ENCODE measurements at regions not wholly inside any gene's neighbourhood (a gene's known extent, or its start where the extent isn't known, plus 50 kb on each side); places are given as distances from the start of the nearest gene placed in this dataset.

- Histone ChIP-seq H3K4me2 (replicated peaks; ENCODE audit: low read depth, low read length, poor library complexity, severe bottlenecking) (no peak overlapping the region), H2AFZ (ENCODE audit: insufficient read depth, low read depth, low read length, poor library complexity, severe bottlenecking) (no peak overlapping the region), H4K20me1 (ENCODE audit: control insufficient read depth, insufficient read depth, low read length, poor library complexity, severe bottlenecking) (no peaks in the 10 kb centered on the region), H3K27ac (ENCODE audit: low read length in 2 of 2) (no peak overlapping the region), H3K79me2 (ENCODE audit: control insufficient read depth, insufficient read depth, low read length) (no peaks in the 10 kb centered on the region), H3K27me3 (replicated peaks in 1 of 4; ENCODE audit: control extremely low read depth in 1 of 4, control insufficient read depth in 3 of 4, insufficient read depth in 4 of 4, low read length in 3 of 4) (no peaks in the 10 kb centered on the region), H3K4me1 (ENCODE audit: control insufficient read depth in 2 of 2, insufficient read depth in 2 of 2, low read length in 2 of 2) (no peaks in the 10 kb centered on the region), H3K36me3 (replicated peaks in 1 of 2; ENCODE audit: control extremely low read depth in 1 of 2, control insufficient read depth in 1 of 2, extremely low read depth in 1 of 2, insufficient read depth in 2 of 2, low read length in 1 of 2) (no peaks in the 10 kb centered on the region), H3K4me3 (ENCODE audit: control extremely low read depth in 1 of 5, extremely low read depth in 1 of 5, insufficient read depth in 1 of 5, low read depth in 2 of 5, low read length in 4 of 5) (no peak overlapping the region), H3K9ac (ENCODE audit: low read length) (no peak overlapping the region), H3K9me3 (ENCODE audit: control extremely low read depth in 1 of 3, control insufficient read depth in 2 of 3, insufficient read depth in 1 of 3, low read length in 2 of 3) (no peaks in the 10 kb centered on the region)
- H3K4me3 Mint-ChIP-seq: no peak overlapping the region
- ATAC-seq (ENCODE audit: low read depth): no peak
- no peak overlapping the region for H3K27ac Mint-ChIP-seq
- TF ChIP-seq EZH2 (IDR thresholded peaks at IDR 0.05; ENCODE audit: borderline replicate concordance, insufficient read depth, low read depth, low read length, poor library complexity, severe bottlenecking) (no peak), CTCF (IDR thresholded peaks at IDR 0.05) (no peak)
- peaks cover 14% of the 10 kb centered on the region for H3K27me3 Mint-ChIP-seq
- CTCF ChIA-PET: no interaction called here
- intact Hi-C loops (cut with micrococcal nuclease): no loop called here
- POLR2A ChIA-PET: no interaction called here
- H3K9me3 Mint-ChIP-seq (ENCODE audit: insufficient read depth): no peaks in the 10 kb centered on the region
- no CpG with 5 or more reads among the region's 2 CpGs for WGBS (ENCODE audit: insufficient coverage)
- DNase-seq: no peak
- H3K4me1 Mint-ChIP-seq: no peaks in the 10 kb centered on the region
Measured at GRCh38 chr2:18357537-18357936, 202.9 kb downstream of the RDH14 start.

GRCh38 chr2:18356676-18357075 is 203.8 kb downstream of the RDH14 start:
- DNase-seq (no peak), ATAC-seq (ENCODE audit: low read depth) (no peak)
- H3K27ac Mint-ChIP-seq: no peak overlapping the region
- no peaks in the 10 kb centered on the region for H3K9me3 Mint-ChIP-seq (ENCODE audit: insufficient read depth)
- intact Hi-C loops (cut with micrococcal nuclease): no loop called here
- H3K4me2 ChIP-seq (replicated peaks; ENCODE audit: low read depth, low read length, poor library complexity, severe bottlenecking): no peak overlapping the region
- H3K27me3 Mint-ChIP-seq: peaks cover 10% of the 10 kb centered on the region
- no peaks in the 10 kb centered on the region for H3K27me3 ChIP-seq (replicated peaks in 1 of 4; ENCODE audit: control extremely low read depth in 1 of 4, control insufficient read depth in 3 of 4, insufficient read depth in 4 of 4, low read length in 3 of 4)
- no peaks in the 10 kb centered on the region for H3K36me3 ChIP-seq (replicated peaks in 1 of 2; ENCODE audit: control extremely low read depth in 1 of 2, control insufficient read depth in 1 of 2, extremely low read depth in 1 of 2, insufficient read depth in 2 of 2, low read length in 1 of 2)
- WGBS (ENCODE audit: insufficient coverage): 100% methylated on average over 1 of the region's 2 CpGs
- no peaks in the 10 kb centered on the region for H3K4me1 Mint-ChIP-seq
- no peak overlapping the region for H3K4me3 ChIP-seq (ENCODE audit: control extremely low read depth in 1 of 5, extremely low read depth in 1 of 5, insufficient read depth in 1 of 5, low read depth in 2 of 5, low read length in 4 of 5)
- H3K9ac ChIP-seq (ENCODE audit: low read length): no peak overlapping the region
- no peaks in the 10 kb centered on the region for H3K9me3 ChIP-seq (ENCODE audit: control extremely low read depth in 1 of 3, control insufficient read depth in 2 of 3, insufficient read depth in 1 of 3, low read length in 2 of 3)
- no peak overlapping the region for H2AFZ ChIP-seq (ENCODE audit: insufficient read depth, low read depth, low read length, poor library complexity, severe bottlenecking)
- no peak overlapping the region for H3K27ac ChIP-seq (ENCODE audit: low read length in 2 of 2)
- no peak for TF ChIP-seq EZH2 (IDR thresholded peaks at IDR 0.05; ENCODE audit: borderline replicate concordance, insufficient read depth, low read depth, low read length, poor library complexity, severe bottlenecking)
- TF ChIP-seq CTCF (IDR thresholded peaks at IDR 0.05): no peak
- H4K20me1 ChIP-seq (ENCODE audit: control insufficient read depth, insufficient read depth, low read length, poor library complexity, severe bottlenecking): no peaks in the 10 kb centered on the region
- H3K4me3 Mint-ChIP-seq: no peak overlapping the region
- H3K4me1 ChIP-seq (ENCODE audit: control insufficient read depth in 2 of 2, insufficient read depth in 2 of 2, low read length in 2 of 2): no peaks in the 10 kb centered on the region
- CTCF ChIA-PET: no interaction called here
- H3K79me2 ChIP-seq (ENCODE audit: control insufficient read depth, insufficient read depth, low read length): no peaks in the 10 kb centered on the region
- POLR2A ChIA-PET: no interaction called here

Data from B cell (primary cell).